HEK293 (cell line): ENCODE measurements at regions not wholly inside any gene's neighbourhood (a gene's known extent, or its start where the extent isn't known, plus 50 kb on each side); places are given as distances from the start of the nearest gene placed in this dataset.
A peak's percentile ranks its signal among the peaks of the same experiment; 100 is the strongest.

Experiments
- CTCF ChIP-seq: fragments of 450-650 bp; formaldehyde crosslinking; IDR thresholded peaks from 2 replicates; pipeline ENCODE4 v1.5.1; 2016; ENCODE audit warnings: missing biosample characterization, missing genetic modification characterization
- GFI1B ChIP-seq: fragments of 450-650 bp; formaldehyde crosslinking; IDR thresholded peaks from 2 replicates; pipeline ENCODE4 v1.5.1; 2016; ENCODE audit warnings: missing biosample characterization, missing genetic modification characterization
- MEIS1 ChIP-seq: sonication (generic); formaldehyde crosslinking; IDR thresholded peaks from 2 replicates; pipeline ENCODE4 v1.8.1; 2022; ENCODE audit warnings: missing genetic modification reagents, mild to moderate bottlenecking, borderline replicate concordance
- MZF1 ChIP-seq: fragments of 450-650 bp; formaldehyde crosslinking; IDR thresholded peaks from 2 replicates; pipeline ENCODE4 v1.5.1; 2017; ENCODE audit warnings: missing biosample characterization, missing genetic modification characterization, borderline replicate concordance
- SP2 ChIP-seq: fragments of 450-650 bp; formaldehyde crosslinking; IDR thresholded peaks from 2 replicates; pipeline ENCODE4 v1.5.1; 2016; ENCODE audit warnings: missing biosample characterization, missing genetic modification characterization
- TCF7L2 ChIP-seq: IDR thresholded peaks from 2 replicates; pipeline ENCODE4 v1.6.1; 2011; ENCODE audit warnings: low read depth, mild to moderate bottlenecking, inconsistent platforms, low read length, moderate library complexity, borderline replicate concordance
- YY1 ChIP-seq: fragments of 450-650 bp; formaldehyde crosslinking; IDR thresholded peaks from 2 replicates; pipeline ENCODE4 v1.5.1; 2018; ENCODE audit warnings: missing biosample characterization, missing genetic modification characterization
- ZFP3 ChIP-seq: fragments of 450-650 bp; formaldehyde crosslinking; IDR thresholded peaks from 2 replicates; pipeline ENCODE4 v1.5.1; 2016; ENCODE audit warnings: low read depth, missing biosample characterization, missing genetic modification characterization
- ZNF138 ChIP-seq: fragments of 450-650 bp; formaldehyde crosslinking; IDR thresholded peaks from 2 replicates; pipeline ENCODE4 v1.5.1; 2016; ENCODE audit warnings: missing biosample characterization, missing genetic modification characterization, borderline replicate concordance
- ZNF24 ChIP-seq: fragments of 450-650 bp; formaldehyde crosslinking; IDR thresholded peaks from 2 replicates; pipeline ENCODE4 v1.5.1; 2016; ENCODE audit warnings: missing biosample characterization, missing genetic modification characterization
- ZNF350 ChIP-seq: fragments of 450-650 bp; formaldehyde crosslinking; IDR thresholded peaks from 2 replicates; pipeline ENCODE4 v1.5.0; 2017; ENCODE audit warnings: missing biosample characterization, mild to moderate bottlenecking, missing genetic modification characterization
- ZNF404 ChIP-seq: fragments of 450-650 bp; formaldehyde crosslinking; IDR thresholded peaks from 2 replicates; pipeline ENCODE4 v1.5.1; 2017; ENCODE audit warnings: missing biosample characterization, missing genetic modification characterization
- ZNF423 ChIP-seq: fragments of 450-650 bp; formaldehyde crosslinking; IDR thresholded peaks from 2 replicates; pipeline ENCODE4 v1.5.1; 2016; ENCODE audit warnings: missing biosample characterization, missing genetic modification characterization
- ZNF488 ChIP-seq: fragments of 450-650 bp; formaldehyde crosslinking; IDR thresholded peaks from 2 replicates; pipeline ENCODE4 v1.5.1; 2016; ENCODE audit warnings: missing biosample characterization, missing genetic modification characterization
- ZNF768 ChIP-seq: fragments of 450-650 bp; formaldehyde crosslinking; IDR thresholded peaks from 2 replicates; pipeline ENCODE4 v1.5.1; 2018; ENCODE audit warnings: missing biosample characterization, mild to moderate bottlenecking, missing genetic modification characterization
- ZNF777 ChIP-seq: fragments of 450-650 bp; formaldehyde crosslinking; IDR thresholded peaks from 2 replicates; pipeline ENCODE4 v1.5.1; 2017; ENCODE audit warnings: missing biosample characterization, missing genetic modification characterization, borderline replicate concordance
- ZXDB ChIP-seq: fragments of 450-650 bp; formaldehyde crosslinking; IDR thresholded peaks from 2 replicates; pipeline ENCODE4 v1.5.1; 2016; ENCODE audit warnings: missing biosample characterization, missing genetic modification characterization
- TF ChIP-seq, protein P1 (sequence below): fragments of 450-650 bp; formaldehyde crosslinking; IDR thresholded peaks from 2 replicates; pipeline ENCODE4 v1.5.1; 2016; ENCODE audit warnings: missing biosample characterization, missing genetic modification characterization, borderline replicate concordance
- TF ChIP-seq, protein P2 (sequence below): fragments of 450-650 bp; formaldehyde crosslinking; conservative IDR thresholded peaks from 2 replicates; pipeline ENCODE4 v1.5.1; 2016; ENCODE audit warnings: low read depth, missing biosample characterization, missing genetic modification characterization
- TF ChIP-seq, protein P3 (sequence below): fragments of 450-650 bp; formaldehyde crosslinking; IDR thresholded peaks from 2 replicates; pipeline ENCODE4 v1.5.1; 2016; ENCODE audit warnings: missing biosample characterization, missing genetic modification characterization

DNA sequence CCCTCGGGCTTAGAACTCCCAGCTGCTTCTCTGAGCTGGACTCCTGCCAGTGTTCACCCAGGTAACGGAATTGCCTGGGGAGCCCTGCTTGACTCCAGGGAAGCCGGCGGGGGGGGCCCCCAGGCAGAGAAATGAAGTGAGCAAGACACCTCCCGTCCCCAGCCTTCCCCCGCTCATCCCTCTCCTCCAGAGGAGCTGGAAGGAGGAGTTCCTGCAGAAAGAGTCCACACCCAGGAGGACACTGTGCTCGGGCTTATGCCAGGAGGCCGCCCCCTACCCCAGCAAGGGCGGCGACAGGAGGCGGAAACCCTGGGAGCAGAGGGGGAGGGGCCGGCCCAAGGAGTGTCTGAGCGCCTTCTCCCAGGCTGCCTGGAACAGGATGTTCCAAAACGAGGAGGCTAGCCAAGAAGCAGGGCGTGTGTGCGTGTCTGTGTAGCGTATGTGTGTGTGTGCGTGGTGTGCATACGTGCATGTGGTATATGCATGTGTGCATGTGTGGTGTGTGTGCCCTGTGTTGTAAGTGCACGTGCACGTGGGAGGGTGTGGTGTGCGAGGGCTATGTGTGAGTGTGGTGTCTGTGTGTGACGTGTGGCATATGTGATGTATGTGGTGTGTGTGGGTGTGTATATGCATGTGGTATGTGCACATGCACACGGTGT is 511.3 kb downstream of the SHQ1 start (continued):
- no peak for TF ChIP-seq ZNF138 (tag by site-specific recombination)
- TF ChIP-seq ZNF777 (tag by site-specific recombination): no peak
- no peak for TF ChIP-seq ZNF404 (tag by site-specific recombination)
- TF ChIP-seq, protein P1, sequence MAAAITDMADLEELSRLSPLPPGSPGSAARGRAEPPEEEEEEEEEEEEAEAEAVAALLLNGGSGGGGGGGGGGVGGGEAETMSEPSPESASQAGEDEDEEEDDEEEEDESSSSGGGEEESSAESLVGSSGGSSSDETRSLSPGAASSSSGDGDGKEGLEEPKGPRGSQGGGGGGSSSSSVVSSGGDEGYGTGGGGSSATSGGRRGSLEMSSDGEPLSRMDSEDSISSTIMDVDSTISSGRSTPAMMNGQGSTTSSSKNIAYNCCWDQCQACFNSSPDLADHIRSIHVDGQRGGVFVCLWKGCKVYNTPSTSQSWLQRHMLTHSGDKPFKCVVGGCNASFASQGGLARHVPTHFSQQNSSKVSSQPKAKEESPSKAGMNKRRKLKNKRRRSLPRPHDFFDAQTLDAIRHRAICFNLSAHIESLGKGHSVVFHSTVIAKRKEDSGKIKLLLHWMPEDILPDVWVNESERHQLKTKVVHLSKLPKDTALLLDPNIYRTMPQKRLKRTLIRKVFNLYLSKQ: peak; percentile 12; the same call in 1 of the 2 replicates
- TF ChIP-seq ZXDB (tag by site-specific recombination): no peak; the same call in 1 of the 2 replicates
- no peak for TF ChIP-seq MZF1 (tag by site-specific recombination)
- no peak for TF ChIP-seq YY1 (tag by site-specific recombination)
- TF ChIP-seq ZNF423 (tag by site-specific recombination): no peak
- TF ChIP-seq ZFP3 (tag by site-specific recombination): no peak
- no peak for TF ChIP-seq ZNF24 (tag by site-specific recombination)
- no peak for TF ChIP-seq CTCF (tag by site-specific recombination)
- TF ChIP-seq SP2 (tag by site-specific recombination): peak; percentile 22; the same call in 1 of the 2 replicates
- TF ChIP-seq TCF7L2: no peak
- TF ChIP-seq ZNF488 (tag by site-specific recombination): no peak
- no peak for TF ChIP-seq GFI1B (tag by site-specific recombination)
- TF ChIP-seq, protein P2, sequence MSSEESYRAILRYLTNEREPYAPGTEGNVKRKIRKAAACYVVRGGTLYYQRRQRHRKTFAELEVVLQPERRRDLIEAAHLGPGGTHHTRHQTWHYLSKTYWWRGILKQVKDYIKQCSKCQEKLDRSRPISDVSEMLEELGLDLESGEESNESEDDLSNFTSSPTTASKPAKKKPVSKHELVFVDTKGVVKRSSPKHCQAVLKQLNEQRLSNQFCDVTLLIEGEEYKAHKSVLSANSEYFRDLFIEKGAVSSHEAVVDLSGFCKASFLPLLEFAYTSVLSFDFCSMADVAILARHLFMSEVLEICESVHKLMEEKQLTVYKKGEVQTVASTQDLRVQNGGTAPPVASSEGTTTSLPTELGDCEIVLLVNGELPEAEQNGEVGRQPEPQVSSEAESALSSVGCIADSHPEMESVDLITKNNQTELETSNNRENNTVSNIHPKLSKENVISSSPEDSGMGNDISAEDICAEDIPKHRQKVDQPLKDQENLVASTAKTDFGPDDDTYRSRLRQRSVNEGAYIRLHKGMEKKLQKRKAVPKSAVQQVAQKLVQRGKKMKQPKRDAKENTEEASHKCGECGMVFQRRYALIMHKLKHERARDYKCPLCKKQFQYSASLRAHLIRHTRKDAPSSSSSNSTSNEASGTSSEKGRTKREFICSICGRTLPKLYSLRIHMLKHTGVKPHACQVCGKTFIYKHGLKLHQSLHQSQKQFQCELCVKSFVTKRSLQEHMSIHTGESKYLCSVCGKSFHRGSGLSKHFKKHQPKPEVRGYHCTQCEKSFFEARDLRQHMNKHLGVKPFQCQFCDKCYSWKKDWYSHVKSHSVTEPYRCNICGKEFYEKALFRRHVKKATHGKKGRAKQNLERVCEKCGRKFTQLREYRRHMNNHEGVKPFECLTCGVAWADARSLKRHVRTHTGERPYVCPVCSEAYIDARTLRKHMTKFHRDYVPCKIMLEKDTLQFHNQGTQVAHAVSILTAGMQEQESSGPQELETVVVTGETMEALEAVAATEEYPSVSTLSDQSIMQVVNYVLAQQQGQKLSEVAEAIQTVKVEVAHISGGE (tag by site-specific recombination): no peak
- TF ChIP-seq ZNF768 (tag by site-specific recombination): no peak
- TF ChIP-seq, protein P3, sequence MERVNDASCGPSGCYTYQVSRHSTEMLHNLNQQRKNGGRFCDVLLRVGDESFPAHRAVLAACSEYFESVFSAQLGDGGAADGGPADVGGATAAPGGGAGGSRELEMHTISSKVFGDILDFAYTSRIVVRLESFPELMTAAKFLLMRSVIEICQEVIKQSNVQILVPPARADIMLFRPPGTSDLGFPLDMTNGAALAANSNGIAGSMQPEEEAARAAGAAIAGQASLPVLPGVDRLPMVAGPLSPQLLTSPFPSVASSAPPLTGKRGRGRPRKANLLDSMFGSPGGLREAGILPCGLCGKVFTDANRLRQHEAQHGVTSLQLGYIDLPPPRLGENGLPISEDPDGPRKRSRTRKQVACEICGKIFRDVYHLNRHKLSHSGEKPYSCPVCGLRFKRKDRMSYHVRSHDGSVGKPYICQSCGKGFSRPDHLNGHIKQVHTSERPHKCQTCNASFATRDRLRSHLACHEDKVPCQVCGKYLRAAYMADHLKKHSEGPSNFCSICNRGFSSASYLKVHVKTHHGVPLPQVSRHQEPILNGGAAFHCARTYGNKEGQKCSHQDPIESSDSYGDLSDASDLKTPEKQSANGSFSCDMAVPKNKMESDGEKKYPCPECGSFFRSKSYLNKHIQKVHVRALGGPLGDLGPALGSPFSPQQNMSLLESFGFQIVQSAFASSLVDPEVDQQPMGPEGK (tag by site-specific recombination): peak; percentile 42; the same call in 1 of the 2 replicates
- TF ChIP-seq ZNF350 (tag by site-specific recombination): no peak
- TF ChIP-seq MEIS1: no peak
- TF ChIP-seq, all 188 proteins: peak for 24
